A673 (cell line): ENCODE measurements at regions not wholly inside any gene's neighbourhood (a gene's known extent, or its start where the extent isn't known, plus 50 kb on each side); places are given as distances from the start of the nearest gene placed in this dataset.

Source experiments
- BruUV-seq: library from RNA; stranded (reverse); fragments of 400-500 nt; replicated peaks from 2 replicates; lab custom pipeline; 2021; lab: Mats Ljungman, UMichigan
- CTCF ChIA-PET: fragments of 300-600 bp; sonication (Branson Sonifier 250); formaldehyde crosslinking; loops from one replicate; lab custom pipeline; 2022; ENCODE audit warnings: antibody characterized with exemption; lab: Charles Lee
- POLR2A ChIA-PET: fragments of 300-600 bp; sonication (Branson Sonifier 250); formaldehyde crosslinking; loops from one replicate; lab custom pipeline; 2022; ENCODE audit warnings: antibody characterized with exemption; ENCODE audit not compliant: low non-redundant PET; lab: Charles Lee
- DNase-seq: peaks from one replicate; pipeline ENCODE4 v3.0.0-alpha.2; 2015; ENCODE audit warnings: low spot score
- H3K27ac ChIP-seq: fragments of 200-600 bp; sonication (generic); 2 replicates; pipeline ENCODE4 v1.5.1; 2016; ENCODE audit warnings: mixed run types, low read depth, mild to moderate bottlenecking, mixed read lengths, antibody characterized with exemption, low read length; ENCODE audit not compliant: poor library complexity, severe bottlenecking
- H3K27me3 ChIP-seq: fragments of 200-600 bp; sonication (generic); replicated peaks from 2 replicates; pipeline ENCODE4 v1.6.1; 2017; ENCODE audit warnings: mixed run types, low read depth, mild to moderate bottlenecking, mixed read lengths, antibody characterized with exemption, low read length; ENCODE audit not compliant: insufficient read depth, poor library complexity
- H3K36me3 ChIP-seq: fragments of 200-600 bp; sonication (generic); 2 replicates; pipeline ENCODE4 v1.6.1; 2016; ENCODE audit warnings: mixed run types, mild to moderate bottlenecking, mixed read lengths, antibody characterized with exemption, low read length; ENCODE audit not compliant: insufficient read depth, poor library complexity, severe bottlenecking
- H3K4me1 ChIP-seq: fragments of 200-600 bp; sonication (generic); 2 replicates; pipeline ENCODE4 v1.6.1; 2017; ENCODE audit warnings: mixed run types, mild to moderate bottlenecking, mixed read lengths, antibody characterized with exemption, low read length; ENCODE audit not compliant: insufficient read depth, poor library complexity, severe bottlenecking
- H3K4me3 ChIP-seq: fragments of 200-600 bp; sonication (generic); 2 replicates; pipeline ENCODE4 v1.5.1; 2016; ENCODE audit warnings: low read depth, mixed run types, mild to moderate bottlenecking, mixed read lengths, low read length; ENCODE audit not compliant: poor library complexity, severe bottlenecking
- H3K9me3 ChIP-seq: fragments of 200-600 bp; sonication (generic); 2 replicates; pipeline ENCODE4 v1.6.1; 2016; ENCODE audit warnings: mixed run types, low read depth, mild to moderate bottlenecking, mixed read lengths, antibody characterized with exemption, low read length; ENCODE audit not compliant: poor library complexity, severe bottlenecking
- EZH2 ChIP-seq: fragments of 200-600 bp; sonication (generic); IDR thresholded peaks from 2 replicates; pipeline ENCODE4 v1.6.1; 2017; ENCODE audit warnings: borderline replicate concordance, low read depth, mild to moderate bottlenecking, mixed read lengths, antibody characterized with exemption, low read length; ENCODE audit not compliant: poor library complexity, severe bottlenecking
- intact Hi-C: fragments of 100-400 bp; cut with micrococcal nuclease; formaldehyde crosslinking; loops from one replicate; pipeline ENCODE4 v1.10.0; 2022; ENCODE audit not compliant: unreplicated experiment
- TF ChIP-seq, protein P1 (sequence below): fragments of 300-800, 200-600 bp; sonication (generic); conservative IDR thresholded peaks from 2 replicates; pipeline ENCODE4 v1.5.1; 2017; ENCODE audit warnings: low read depth, mild to moderate bottlenecking, antibody characterized with exemption, low read length, moderate library complexity, mixed read lengths

DNA sequence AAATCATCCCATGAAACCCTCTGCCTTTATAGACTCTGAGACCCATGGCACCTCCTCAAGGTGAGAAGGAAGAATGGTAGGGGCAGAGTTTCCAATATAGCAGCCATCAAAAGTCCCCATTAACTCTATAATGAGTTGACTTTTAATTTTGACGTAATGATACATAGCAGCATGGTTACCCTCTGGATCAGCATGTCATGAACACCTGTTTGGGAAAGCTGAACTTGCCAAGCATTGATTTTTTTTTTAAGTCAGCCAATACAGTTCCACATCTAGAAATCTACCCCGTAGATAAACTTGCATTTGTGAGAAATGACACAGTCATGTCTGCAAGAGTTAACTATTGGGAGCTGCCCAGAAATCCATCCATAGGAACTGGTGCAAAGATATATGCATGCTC is 191.8 kb downstream of the TMEM114 start:
- H3K4me3 ChIP-seq, result no peak overlapping the region
- no peak overlapping the region for H3K27ac ChIP-seq
- no TSS peak for BruUV-seq
- H3K4me1 ChIP-seq, result no peaks in the 10 kb centered on the region
- ChIA-PET POLR2A (no interaction called here), CTCF (no interaction called here)
- no peak for TF ChIP-seq EZH2
- TF ChIP-seq, protein P1, sequence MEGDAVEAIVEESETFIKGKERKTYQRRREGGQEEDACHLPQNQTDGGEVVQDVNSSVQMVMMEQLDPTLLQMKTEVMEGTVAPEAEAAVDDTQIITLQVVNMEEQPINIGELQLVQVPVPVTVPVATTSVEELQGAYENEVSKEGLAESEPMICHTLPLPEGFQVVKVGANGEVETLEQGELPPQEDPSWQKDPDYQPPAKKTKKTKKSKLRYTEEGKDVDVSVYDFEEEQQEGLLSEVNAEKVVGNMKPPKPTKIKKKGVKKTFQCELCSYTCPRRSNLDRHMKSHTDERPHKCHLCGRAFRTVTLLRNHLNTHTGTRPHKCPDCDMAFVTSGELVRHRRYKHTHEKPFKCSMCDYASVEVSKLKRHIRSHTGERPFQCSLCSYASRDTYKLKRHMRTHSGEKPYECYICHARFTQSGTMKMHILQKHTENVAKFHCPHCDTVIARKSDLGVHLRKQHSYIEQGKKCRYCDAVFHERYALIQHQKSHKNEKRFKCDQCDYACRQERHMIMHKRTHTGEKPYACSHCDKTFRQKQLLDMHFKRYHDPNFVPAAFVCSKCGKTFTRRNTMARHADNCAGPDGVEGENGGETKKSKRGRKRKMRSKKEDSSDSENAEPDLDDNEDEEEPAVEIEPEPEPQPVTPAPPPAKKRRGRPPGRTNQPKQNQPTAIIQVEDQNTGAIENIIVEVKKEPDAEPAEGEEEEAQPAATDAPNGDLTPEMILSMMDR, result no peak
- peaks cover 4% of the 10 kb centered on the region for H3K27me3 ChIP-seq
- no peaks in the 10 kb centered on the region for H3K36me3 ChIP-seq
- no peaks in the 10 kb centered on the region for H3K9me3 ChIP-seq
- intact Hi-C loops, result no loop called here
- no peak for DNase-seq

DNA sequence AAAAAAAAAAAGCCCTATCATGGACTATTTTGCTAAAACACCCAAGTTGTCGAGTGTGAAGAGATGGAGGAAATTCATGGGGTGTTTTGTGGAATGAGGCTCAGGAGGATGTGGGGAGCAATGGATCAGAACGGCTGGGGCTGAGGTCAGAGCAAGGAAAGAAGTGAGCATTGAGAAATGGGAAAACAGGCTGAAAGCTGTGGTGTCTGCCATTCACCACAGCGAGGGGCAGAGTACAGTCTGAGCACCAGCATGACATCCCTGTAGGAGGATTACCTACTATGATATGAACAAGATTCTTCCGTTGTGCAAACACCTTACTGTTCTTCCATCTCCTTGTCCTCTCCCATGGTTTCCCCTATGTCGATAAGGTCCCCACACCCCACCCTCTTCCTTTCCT is 193.1 kb downstream of the TMEM114 start:
- intact Hi-C loops, result no loop called here
- H3K27me3 ChIP-seq, result peaks cover 15% of the 10 kb centered on the region
- TF ChIP-seq, protein P1, result no peak
- TF ChIP-seq EZH2, result no peak
- no peaks in the 10 kb centered on the region for H3K4me1 ChIP-seq
- POLR2A ChIA-PET, result no interaction called here
- no peak for DNase-seq
- H3K4me3 ChIP-seq, result no peak overlapping the region
- no peak overlapping the region for H3K27ac ChIP-seq
- CTCF ChIA-PET, result no interaction called here
- no TSS peak for BruUV-seq
- H3K36me3 ChIP-seq, result no peaks in the 10 kb centered on the region
- H3K9me3 ChIP-seq, result no peaks in the 10 kb centered on the region

DNA sequence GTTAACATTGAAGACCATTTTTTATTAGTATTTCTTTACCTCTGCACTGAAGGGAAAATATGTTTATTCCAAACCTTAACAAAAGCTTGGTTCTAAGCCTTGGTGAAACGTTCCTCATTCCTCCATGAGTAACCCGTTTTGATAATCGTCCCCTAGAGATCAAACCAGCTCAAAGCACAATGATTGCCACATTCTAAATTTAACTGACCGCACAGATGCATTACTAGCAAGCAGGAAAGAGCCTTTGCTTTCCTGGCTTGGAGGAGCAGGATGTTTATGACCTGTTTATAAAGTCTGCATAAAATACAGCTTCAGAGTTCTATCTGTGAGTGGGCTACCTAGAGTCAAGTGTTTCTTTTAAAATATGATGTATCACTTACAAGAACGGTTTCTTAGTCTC is 193.8 kb downstream of the TMEM114 start:
- no peaks in the 10 kb centered on the region for H3K4me1 ChIP-seq
- DNase-seq, result no peak
- no peak overlapping the region for H3K4me3 ChIP-seq
- no peak for TF ChIP-seq EZH2
- TF ChIP-seq, protein P1, result no peak
- peaks cover 21% of the 10 kb centered on the region for H3K27me3 ChIP-seq
- H3K9me3 ChIP-seq, result no peaks in the 10 kb centered on the region
- CTCF ChIA-PET, result no interaction called here
- POLR2A ChIA-PET, result no interaction called here
- no peak overlapping the region for H3K27ac ChIP-seq
- no peaks in the 10 kb centered on the region for H3K36me3 ChIP-seq
- no TSS peak for BruUV-seq
- intact Hi-C loops, result no loop called here
